ENCODE measurements at regions not wholly inside any gene's neighbourhood (a gene's known extent, or its start where the extent isn't known, plus 50 kb on each side); places are given as distances from the start of the nearest gene placed in this dataset.
A peak's percentile ranks its signal among the peaks of the same experiment; 100 is the strongest.

- no peak for DNase-seq (ENCODE audit: low spot score)
Observed at GRCh38 chr2:575727-576236, 101.4 kb downstream of the TMEM18 start.

GRCh38 chr2:575030-575726, 102.0 kb downstream of the TMEM18 start:
- DNase-seq (ENCODE audit: low spot score), result no peak

- DNase-seq (ENCODE audit: low spot score), result peak; percentile 87
Observed at GRCh38 chr2:573805-574392, 103.3 kb downstream of the TMEM18 start.

- DNase-seq (ENCODE audit: low spot score), result peak; percentile 62
Observed at GRCh38 chr2:573025-573424, 104.2 kb downstream of the TMEM18 start.

- peak; percentile 69 for DNase-seq (ENCODE audit: low spot score)
Observed at GRCh38 chr2:569681-570080, 107.5 kb downstream of the TMEM18 start.

GRCh38 chr2:568639-569235, 108.5 kb downstream of the TMEM18 start:
- no peak for DNase-seq (ENCODE audit: low spot score)

- peak; percentile 53 for DNase-seq (ENCODE audit: low spot score)
Observed at GRCh38 chr2:567865-568638, 109.2 kb downstream of the TMEM18 start.

GRCh38 chr2:567496-567864, 109.7 kb downstream of the TMEM18 start:
- no peak for DNase-seq (ENCODE audit: low spot score)

- no peak for DNase-seq (ENCODE audit: low spot score)
Observed at GRCh38 chr2:566379-567313, 110.6 kb downstream of the TMEM18 start.

GRCh38 chr2:564471-565181, 112.6 kb downstream of the TMEM18 start:
- no peak for DNase-seq (ENCODE audit: low spot score)

- no peak for DNase-seq (ENCODE audit: low spot score)
Observed at GRCh38 chr2:563512-563911, 113.7 kb downstream of the TMEM18 start.

- no peak for DNase-seq (ENCODE audit: low spot score)
Observed at GRCh38 chr2:562391-563364, 114.5 kb downstream of the TMEM18 start.

GRCh38 chr2:558879-559278, 118.3 kb downstream of the TMEM18 start:
- DNase-seq (ENCODE audit: low spot score), result no peak

GRCh38 chr2:558302-558642, 118.9 kb downstream of the TMEM18 start:
- no peak for DNase-seq (ENCODE audit: low spot score)

- no peak for DNase-seq (ENCODE audit: low spot score)
Observed at GRCh38 chr2:557635-558301, 119.4 kb downstream of the TMEM18 start.

GRCh38 chr2:556485-556884, 120.7 kb downstream of the TMEM18 start:
- no peak for DNase-seq (ENCODE audit: low spot score)

GRCh38 chr2:555164-555922, 121.9 kb downstream of the TMEM18 start:
- DNase-seq (ENCODE audit: low spot score), result no peak

GRCh38 chr2:554444-554843, 122.8 kb downstream of the TMEM18 start:
- no peak for DNase-seq (ENCODE audit: low spot score)

All from SK-N-DZ (cell line).